ENCODE measurements at regions not wholly inside any gene's neighbourhood (a gene's known extent, or its start where the extent isn't known, plus 50 kb on each side); places are given as distances from the start of the nearest gene placed in this dataset.

DNA sequence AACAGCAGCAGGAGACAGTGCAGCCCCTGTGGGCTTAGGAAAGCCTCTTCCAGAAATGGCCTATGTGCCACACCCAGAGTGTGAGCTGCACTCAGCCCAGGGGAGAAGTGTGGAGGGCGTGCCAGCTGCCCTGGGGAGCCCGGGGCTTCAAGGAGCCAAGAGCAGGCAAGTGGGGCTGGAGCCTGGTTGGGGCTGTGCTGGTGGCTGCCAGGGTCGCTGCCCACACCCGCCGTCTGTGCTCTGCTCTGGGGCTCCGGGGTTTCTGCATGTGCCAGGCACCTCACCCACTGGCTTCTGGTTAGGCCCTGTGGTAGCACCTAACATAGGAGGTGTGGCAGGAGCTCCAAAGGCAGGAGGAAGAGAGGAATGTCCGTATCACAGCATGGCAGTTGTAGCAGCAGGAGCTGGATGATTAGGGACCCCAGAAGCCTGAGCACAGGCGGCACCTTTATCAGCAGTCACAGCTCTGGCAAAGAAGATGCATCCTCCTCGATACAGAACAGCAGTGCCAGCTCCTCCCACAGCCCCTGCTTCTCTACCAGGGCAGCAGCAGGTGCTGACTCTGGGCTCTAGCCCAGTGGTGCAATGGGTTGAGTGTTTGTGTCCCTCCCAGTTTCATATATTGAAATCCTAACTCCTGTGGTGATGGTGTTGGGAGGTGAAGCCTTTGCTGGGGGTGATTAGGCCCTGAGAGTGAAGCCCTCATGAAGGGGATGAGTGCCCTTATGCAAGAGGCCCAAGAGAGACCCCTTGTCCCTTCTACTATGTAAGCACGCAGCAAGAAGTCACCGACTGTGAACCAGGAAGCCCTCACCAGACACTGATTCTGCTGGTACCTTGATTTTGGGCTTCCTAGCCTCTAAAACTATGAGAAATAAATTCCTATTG, 70.0 kb upstream of the KLF13 start:
- no peaks in the 10 kb centered on the region for H3K4me1 ChIP-seq (ENCODE audit: control insufficient read depth, insufficient read depth, low read length)
- H3K9ac ChIP-seq (ENCODE audit: extremely low read depth, low read length, poor library complexity, severe bottlenecking), result no peak overlapping the region
- Mint-ChIP-seq H3K36me3 (ENCODE audit: low read depth) (no peaks in the 10 kb centered on the region), H3K4me1 (no peaks in the 10 kb centered on the region), H3K4me3 (no peak overlapping the region), H3K9me3 (no peaks in the 10 kb centered on the region), H3K27me3 (ENCODE audit: insufficient read depth) (peaks cover 7% of the 10 kb centered on the region), H3K27ac (no peak overlapping the region)
- no peaks in the 10 kb centered on the region for H3K36me3 ChIP-seq (ENCODE audit: control insufficient read depth, insufficient read depth, low read length)
- H3K9me3 ChIP-seq (ENCODE audit: control insufficient read depth, low read length), result no peaks in the 10 kb centered on the region
- TF ChIP-seq, protein P1, sequence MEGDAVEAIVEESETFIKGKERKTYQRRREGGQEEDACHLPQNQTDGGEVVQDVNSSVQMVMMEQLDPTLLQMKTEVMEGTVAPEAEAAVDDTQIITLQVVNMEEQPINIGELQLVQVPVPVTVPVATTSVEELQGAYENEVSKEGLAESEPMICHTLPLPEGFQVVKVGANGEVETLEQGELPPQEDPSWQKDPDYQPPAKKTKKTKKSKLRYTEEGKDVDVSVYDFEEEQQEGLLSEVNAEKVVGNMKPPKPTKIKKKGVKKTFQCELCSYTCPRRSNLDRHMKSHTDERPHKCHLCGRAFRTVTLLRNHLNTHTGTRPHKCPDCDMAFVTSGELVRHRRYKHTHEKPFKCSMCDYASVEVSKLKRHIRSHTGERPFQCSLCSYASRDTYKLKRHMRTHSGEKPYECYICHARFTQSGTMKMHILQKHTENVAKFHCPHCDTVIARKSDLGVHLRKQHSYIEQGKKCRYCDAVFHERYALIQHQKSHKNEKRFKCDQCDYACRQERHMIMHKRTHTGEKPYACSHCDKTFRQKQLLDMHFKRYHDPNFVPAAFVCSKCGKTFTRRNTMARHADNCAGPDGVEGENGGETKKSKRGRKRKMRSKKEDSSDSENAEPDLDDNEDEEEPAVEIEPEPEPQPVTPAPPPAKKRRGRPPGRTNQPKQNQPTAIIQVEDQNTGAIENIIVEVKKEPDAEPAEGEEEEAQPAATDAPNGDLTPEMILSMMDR (conservative IDR thresholded peaks at IDR 0.05), result no peak
- no peak overlapping the region for H3K27ac ChIP-seq (ENCODE audit: low read depth, low read length)
- 67 to 85% methylated on average over 3 to 11 of the region's 11 CpGs for WGBS, 2 experiments (ENCODE audit: insufficient coverage in 1 of 2, insufficient read length in 1 of 2)
- H3K27me3 ChIP-seq (ENCODE audit: control insufficient read depth, insufficient read depth, low read length, poor library complexity, severe bottlenecking), result peaks cover 8% of the 10 kb centered on the region
- no peak for DNase-seq
- H3K4me3 ChIP-seq (ENCODE audit: low read length), result no peak overlapping the region

DNA sequence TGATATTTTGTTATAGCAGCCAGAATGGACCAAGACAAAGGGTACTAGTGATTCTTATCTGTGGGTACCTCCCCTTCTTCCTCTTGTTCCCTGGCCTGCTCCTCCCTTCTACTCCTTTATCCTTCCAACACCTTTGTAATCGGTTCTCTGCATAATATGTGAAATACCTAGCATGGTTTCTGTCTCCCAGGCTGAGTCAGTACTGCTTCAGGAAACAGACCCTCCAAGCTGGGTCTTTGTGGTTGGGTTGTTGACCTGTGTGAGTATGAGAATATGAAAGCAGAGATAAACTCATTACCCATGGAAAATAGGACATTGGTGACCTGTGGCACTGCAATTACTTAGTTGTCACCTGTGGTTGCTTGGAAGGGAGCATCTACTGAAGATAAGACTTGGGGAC, 69.3 kb upstream of the KLF13 start:
- WGBS, 2 experiments (ENCODE audit: insufficient coverage in 1 of 2, insufficient read length in 1 of 2), result 40 to 64% methylated on average over 1 of the region's 1 CpG
- Histone ChIP-seq H3K27ac (ENCODE audit: low read depth, low read length) (no peak overlapping the region), H3K9ac (ENCODE audit: extremely low read depth, low read length, poor library complexity, severe bottlenecking) (no peak overlapping the region), H3K36me3 (ENCODE audit: control insufficient read depth, insufficient read depth, low read length) (no peaks in the 10 kb centered on the region), H3K4me3 (ENCODE audit: low read length) (no peak overlapping the region), H3K4me1 (ENCODE audit: control insufficient read depth, insufficient read depth, low read length) (no peaks in the 10 kb centered on the region), H3K9me3 (ENCODE audit: control insufficient read depth, low read length) (no peaks in the 10 kb centered on the region), H3K27me3 (ENCODE audit: control insufficient read depth, insufficient read depth, low read length, poor library complexity, severe bottlenecking) (peaks cover 1% of the 10 kb centered on the region)
- Mint-ChIP-seq H3K9me3 (no peaks in the 10 kb centered on the region), H3K27ac (no peak overlapping the region), H3K27me3 (ENCODE audit: insufficient read depth) (peaks cover 5% of the 10 kb centered on the region), H3K36me3 (ENCODE audit: low read depth) (no peaks in the 10 kb centered on the region), H3K4me3 (no peak overlapping the region), H3K4me1 (no peaks in the 10 kb centered on the region)
- DNase-seq, result no peak
- TF ChIP-seq, protein P1 (conservative IDR thresholded peaks at IDR 0.05), result no peak

DNA sequence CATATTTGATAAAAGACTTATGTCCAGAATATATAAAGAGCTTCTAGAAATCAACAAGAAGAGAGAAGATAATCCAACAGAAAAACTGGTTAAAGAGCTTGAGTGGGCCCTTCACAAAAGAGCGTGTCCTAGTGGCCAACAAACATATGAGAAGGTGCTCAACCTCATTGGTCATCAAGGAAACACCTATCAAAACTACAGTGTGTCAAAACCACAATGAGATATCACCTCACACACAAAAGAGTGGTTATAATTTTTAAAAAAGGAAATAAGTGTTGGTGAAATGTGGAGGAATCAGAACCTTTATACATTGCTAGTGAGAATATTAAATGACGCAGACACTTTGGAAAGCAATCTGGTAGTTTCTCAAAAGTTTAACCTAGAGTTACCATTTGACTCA, 68.4 kb upstream of the KLF13 start:
- no peaks in the 10 kb centered on the region for H3K4me1 ChIP-seq (ENCODE audit: control insufficient read depth, insufficient read depth, low read length)
- no peak overlapping the region for H3K27ac ChIP-seq (ENCODE audit: low read depth, low read length)
- H3K36me3 ChIP-seq (ENCODE audit: control insufficient read depth, insufficient read depth, low read length), result no peaks in the 10 kb centered on the region
- no peaks in the 10 kb centered on the region for H3K36me3 Mint-ChIP-seq (ENCODE audit: low read depth)
- no peak overlapping the region for H3K27ac Mint-ChIP-seq
- WGBS, 2 experiments (ENCODE audit: insufficient coverage in 1 of 2, insufficient read length in 1 of 2), result 93 to 97% methylated on average over 1 to 2 of the region's 2 CpGs
- H3K9me3 Mint-ChIP-seq, result no peaks in the 10 kb centered on the region
- peaks cover 5% of the 10 kb centered on the region for H3K27me3 Mint-ChIP-seq (ENCODE audit: insufficient read depth)
- H3K4me3 ChIP-seq (ENCODE audit: low read length), result no peak overlapping the region
- H3K4me1 Mint-ChIP-seq, result no peaks in the 10 kb centered on the region
- TF ChIP-seq, protein P1 (conservative IDR thresholded peaks at IDR 0.05), result no peak
- H3K9ac ChIP-seq (ENCODE audit: extremely low read depth, low read length, poor library complexity, severe bottlenecking), result no peak overlapping the region
- no peaks in the 10 kb centered on the region for H3K27me3 ChIP-seq (ENCODE audit: control insufficient read depth, insufficient read depth, low read length, poor library complexity, severe bottlenecking)
- no peak overlapping the region for H3K4me3 Mint-ChIP-seq
- no peaks in the 10 kb centered on the region for H3K9me3 ChIP-seq (ENCODE audit: control insufficient read depth, low read length)
- no peak for DNase-seq

Measured in endodermal cell (in vitro differentiated cells).